LNCaP clone FGC (cell line): ENCODE measurements at regions not wholly inside any gene's neighbourhood (a gene's known extent, or its start where the extent isn't known, plus 50 kb on each side); places are given as distances from the start of the nearest gene placed in this dataset.

Experiments used
- DNase-seq: peaks from one replicate; pipeline ENCODE4 v3.0.0-alpha.2; 2011; ENCODE audit warnings: low read depth
- H3K4me3 ChIP-seq: 2 replicates; pipeline ENCODE4 v1.5.1; 2011; ENCODE audit warnings: mild to moderate bottlenecking, low read depth, low read length, control low read depth
- CTCF ChIP-seq: IDR thresholded peaks from 2 replicates; pipeline ENCODE4 v1.5.1; 2012; ENCODE audit warnings: mild to moderate bottlenecking; ENCODE audit not compliant: control insufficient read depth, insufficient read depth; ENCODE audit errors: extremely low read depth

DNA sequence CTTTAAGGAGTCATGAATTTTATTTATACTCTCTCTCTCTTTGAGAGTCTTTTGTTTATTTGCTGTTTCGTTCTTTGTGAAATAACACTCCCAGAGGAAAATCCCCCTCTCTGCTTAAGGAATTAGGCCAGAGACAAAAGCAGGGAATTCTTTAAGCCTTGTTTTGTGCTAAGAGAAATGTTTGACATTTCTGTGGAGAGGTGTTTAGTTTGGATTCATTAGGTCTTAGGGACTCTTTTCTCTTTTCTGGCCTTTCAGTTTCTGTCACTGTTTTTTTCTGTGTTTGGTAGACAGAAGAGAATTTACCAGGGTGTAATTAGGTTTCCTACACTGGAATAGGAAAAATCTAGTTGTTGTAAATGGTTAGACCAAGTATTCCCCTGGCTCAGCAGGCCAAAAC lies 241.8 kb upstream of the NR2F2 start:
- no peak overlapping the region for H3K4me3 ChIP-seq
- no peak for DNase-seq
- no peak for TF ChIP-seq CTCF

DNA sequence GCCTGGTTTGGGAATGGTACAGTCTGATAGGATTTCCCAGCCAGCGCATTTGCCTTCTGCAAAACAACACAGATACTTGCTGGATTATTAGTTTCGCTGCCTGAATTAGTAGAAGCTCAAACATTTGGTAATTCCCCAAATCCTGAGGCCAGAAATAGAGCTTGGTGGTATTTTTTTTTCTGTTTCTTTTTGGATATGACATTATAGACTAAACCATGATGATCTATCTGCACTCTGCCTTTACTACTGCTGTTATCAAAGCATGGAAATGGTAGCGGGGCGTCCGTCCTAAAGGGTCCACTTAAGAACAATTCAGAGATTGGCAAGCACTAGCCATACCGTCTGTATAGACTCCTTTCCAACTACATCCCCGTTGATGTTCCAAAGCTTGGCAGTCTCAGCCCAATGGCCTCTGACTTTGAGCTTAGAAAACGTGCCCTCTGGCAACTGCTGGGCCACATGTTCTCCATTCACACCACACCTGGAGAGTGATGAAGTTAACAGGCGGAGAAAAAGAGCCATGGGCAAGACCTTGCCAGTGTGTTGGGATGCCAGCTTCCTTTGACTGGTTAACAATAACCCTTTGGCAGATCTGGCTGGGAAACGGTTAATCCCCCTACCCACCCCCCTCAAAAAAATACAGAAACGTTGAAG lies 241.0 kb upstream of the NR2F2 start:
- no peak for TF ChIP-seq CTCF
- no peak for DNase-seq
- H3K4me3 ChIP-seq, result no peak overlapping the region

- DNase-seq, result no peak
- H3K4me3 ChIP-seq, result no peak overlapping the region
- TF ChIP-seq CTCF, result no peak
Measured at GRCh38 chr15:96092186-96092585, 238.3 kb upstream of the NR2F2 start.

DNA sequence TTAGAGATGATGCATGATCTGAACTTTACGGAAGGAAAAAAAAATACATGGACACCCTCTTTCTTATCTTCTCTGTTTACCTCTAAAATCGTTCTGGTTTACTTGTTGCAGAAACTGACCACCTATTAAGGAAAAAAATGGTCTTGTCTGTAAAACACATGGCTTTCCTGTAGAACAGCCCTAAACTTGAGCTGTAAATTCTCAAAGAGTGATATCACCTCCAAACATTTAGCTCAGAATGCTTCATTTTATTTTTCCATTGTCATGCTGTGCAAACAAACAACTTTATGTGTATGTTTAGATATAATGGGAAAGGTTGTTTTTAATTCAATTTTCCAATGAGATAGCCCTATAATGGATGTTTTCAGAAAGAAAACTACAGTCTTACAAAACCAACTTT lies 237.4 kb upstream of the NR2F2 start:
- no peak for TF ChIP-seq CTCF
- no peak overlapping the region for H3K4me3 ChIP-seq
- DNase-seq, result no peak

DNA sequence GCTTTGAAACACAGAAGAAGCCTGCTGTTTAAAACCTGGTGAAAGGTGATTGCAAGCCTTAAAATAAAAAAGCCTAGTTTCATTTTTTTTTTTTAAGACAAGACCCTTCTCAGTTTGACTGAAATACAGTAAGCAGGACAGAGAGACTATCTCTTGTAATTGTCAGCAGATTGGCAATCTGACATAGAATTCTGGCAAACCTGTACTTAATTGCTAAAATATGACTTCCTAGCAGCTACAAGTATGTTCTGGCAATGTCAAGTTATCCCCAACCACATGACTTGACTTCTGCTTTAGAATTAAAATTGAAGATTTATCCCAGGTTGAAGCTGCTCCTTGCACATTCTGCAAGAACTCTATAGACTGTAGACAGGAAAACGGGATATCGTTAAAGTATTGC lies 232.8 kb upstream of the NR2F2 start:
- no peak for TF ChIP-seq CTCF
- H3K4me3 ChIP-seq, result no peak overlapping the region
- no peak for DNase-seq

DNA sequence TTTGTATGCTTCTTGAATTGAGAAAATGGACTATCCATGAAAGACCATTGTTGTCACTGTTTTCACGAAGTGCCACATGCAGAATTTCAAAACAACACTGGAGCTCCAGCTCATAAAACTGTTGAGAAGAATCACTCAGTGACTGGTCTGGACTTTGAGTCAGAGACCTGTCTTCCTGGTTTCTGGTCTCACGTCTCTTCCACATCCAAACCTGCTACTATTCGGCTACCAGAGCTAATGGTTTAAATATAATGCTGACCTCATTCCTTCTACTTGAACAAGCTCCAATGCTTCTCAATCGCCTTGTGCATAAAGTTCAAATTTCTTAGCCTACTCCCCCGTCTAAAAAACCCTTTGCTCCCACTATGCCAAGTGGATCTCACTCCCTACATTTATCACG lies 227.9 kb upstream of the NR2F2 start:
- TF ChIP-seq CTCF, result no peak
- H3K4me3 ChIP-seq, result no peak overlapping the region
- DNase-seq, result no peak

DNA sequence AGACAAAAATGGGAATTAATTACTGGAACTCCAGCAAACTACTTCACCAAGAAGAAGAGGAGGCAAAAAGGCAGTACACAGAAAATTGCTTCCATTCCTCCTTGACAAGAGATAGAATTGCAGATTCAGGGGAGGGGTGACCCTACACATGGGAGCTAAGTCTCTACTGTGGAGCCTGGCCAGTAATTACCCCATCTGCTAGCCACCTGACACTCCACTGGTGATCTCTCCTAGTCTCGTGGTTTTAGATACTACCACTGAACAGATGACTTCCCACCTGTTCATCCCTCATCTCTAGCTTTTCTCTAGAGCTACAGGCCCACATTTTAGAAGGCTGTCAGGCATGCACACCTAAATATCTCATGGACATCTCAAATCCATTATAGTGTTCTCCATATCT lies 224.3 kb upstream of the NR2F2 start:
- no peak for TF ChIP-seq CTCF
- H3K4me3 ChIP-seq, result no peak overlapping the region
- no peak for DNase-seq
